H1 (cell line): ENCODE measurements at regions not wholly inside any gene's neighbourhood (a gene's known extent, or its start where the extent isn't known, plus 50 kb on each side); places are given as distances from the start of the nearest gene placed in this dataset.

Source experiments
- EGR1 ChIP-seq: IDR thresholded peaks from 2 replicates; pipeline ENCODE4 v1.6.1; 2011; ENCODE audit warnings: low read depth, low read length, borderline replicate concordance
- EP300 ChIP-seq, 2 experiments: IDR thresholded peaks; 1 replicate in 1 of 2; 2 replicates in 1 of 2; pipeline ENCODE4 v1.6.1; 2011 to 2012; ENCODE audit warnings: low read depth in 2 of 2, low read length in 2 of 2, mild to moderate bottlenecking in 2 of 2, borderline replicate concordance in 1 of 2, inconsistent platforms in 1 of 2, moderate library complexity in 1 of 2
- EZH2 ChIP-seq: fragments of 200-600 bp; sonication (generic); IDR thresholded peaks from 2 replicates; pipeline ENCODE4 v1.7.1; 2012; ENCODE audit warnings: low read depth, mild to moderate bottlenecking, moderate library complexity, low read length, inconsistent platforms; ENCODE audit not compliant: severe bottlenecking
- GTF2F1 ChIP-seq: IDR thresholded peaks from 2 replicates; pipeline ENCODE4 v1.6.1; 2012; ENCODE audit warnings: low read depth, low read length, improper control_type of control experiment, borderline replicate concordance
- JUND ChIP-seq: IDR thresholded peaks from 2 replicates; pipeline ENCODE4 v1.6.1; 2011; ENCODE audit warnings: mild to moderate bottlenecking, improper control_type of control experiment, low read length
- POLR2A ChIP-seq, 2 experiments: IDR thresholded peaks; 1 replicate in 1 of 2; 2 replicates in 1 of 2; pipeline ENCODE4 v1.6.1; 2011; ENCODE audit warnings: low read depth in 2 of 2, low read length in 2 of 2, mild to moderate bottlenecking in 2 of 2; ENCODE audit errors: control extremely low read depth in 1 of 2
- POLR2AphosphoS5 ChIP-seq: IDR thresholded peaks from 2 replicates; pipeline ENCODE4 v1.6.1; 2011; ENCODE audit warnings: low read depth, low read length
- RAD21 ChIP-seq, 2 experiments: IDR thresholded peaks in 1 of 2; conservative IDR thresholded peaks in 1 of 2; 2 replicates each; pipeline ENCODE4 v1.6.1; 2011; ENCODE audit warnings: low read depth in 2 of 2, low read length in 2 of 2, improper control_type of control experiment in 1 of 2, inconsistent platforms in 1 of 2, mild to moderate bottlenecking in 1 of 2, moderate library complexity in 1 of 2
- RFX5 ChIP-seq: IDR thresholded peaks from 2 replicates; pipeline ENCODE4 v1.6.1; 2011; ENCODE audit warnings: low read depth, low read length, improper control_type of control experiment, borderline replicate concordance
- SIRT6 ChIP-seq: IDR thresholded peaks from one replicate; pipeline ENCODE4 v1.7.1; 2012; ENCODE audit warnings: low read length, inconsistent platforms
- SP1 ChIP-seq: IDR thresholded peaks from 2 replicates; pipeline ENCODE4 v1.6.1; 2011; ENCODE audit warnings: low read depth, low read length
- ZNF274 ChIP-seq: IDR thresholded peaks from 2 replicates; pipeline ENCODE4 v1.7.0; 2012; ENCODE audit warnings: low read length, borderline replicate concordance; ENCODE audit errors: extremely low read depth
- TF ChIP-seq, protein P1 (sequence below), 3 experiments: IDR thresholded peaks; 1 replicate in 2 of 3; 2 replicates in 1 of 3; pipeline versions ENCODE4 v1.5.1 to v1.6.1; 2011; ENCODE audit warnings: low read length in 3 of 3, mild to moderate bottlenecking in 3 of 3, inconsistent platforms in 2 of 3, low read depth in 1 of 3, moderate library complexity in 1 of 3; ENCODE audit not compliant: insufficient read depth in 1 of 3; ENCODE audit errors: control extremely low read depth in 1 of 3
- TF ChIP-seq, protein P2 (sequence below): IDR thresholded peaks from 2 replicates; pipeline ENCODE4 v1.6.1; 2011; ENCODE audit warnings: low read depth, mild to moderate bottlenecking, low read length; ENCODE audit not compliant: insufficient read depth

DNA sequence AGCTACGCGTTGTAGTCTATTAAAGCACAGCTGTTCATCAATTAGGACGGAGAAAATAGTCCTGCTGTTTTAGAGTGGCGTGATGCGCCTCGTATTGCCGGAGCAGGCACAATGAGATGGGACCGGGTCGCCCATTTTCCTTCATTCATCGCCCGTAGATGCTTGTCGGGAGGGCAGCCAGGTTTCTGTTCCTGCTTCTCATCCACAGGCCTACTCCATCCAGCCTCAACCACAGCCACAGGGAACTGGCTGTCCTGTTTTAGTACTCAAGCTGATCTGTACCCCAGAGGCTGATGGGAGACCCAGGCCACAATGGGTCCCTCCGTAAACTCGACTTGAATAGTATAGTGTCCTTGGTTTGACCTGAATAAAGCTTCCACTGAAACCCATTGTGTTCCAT, 264.0 kb downstream of the VRK1 start:
- TF ChIP-seq EZH2 = no peak
- TF ChIP-seq EP300 (IDR thresholded peaks at IDR 0.05; ENCODE audit: borderline replicate concordance in 1 of 2, low read depth in 2 of 2, low read length in 2 of 2) = no peak
- TF ChIP-seq, protein P1, sequence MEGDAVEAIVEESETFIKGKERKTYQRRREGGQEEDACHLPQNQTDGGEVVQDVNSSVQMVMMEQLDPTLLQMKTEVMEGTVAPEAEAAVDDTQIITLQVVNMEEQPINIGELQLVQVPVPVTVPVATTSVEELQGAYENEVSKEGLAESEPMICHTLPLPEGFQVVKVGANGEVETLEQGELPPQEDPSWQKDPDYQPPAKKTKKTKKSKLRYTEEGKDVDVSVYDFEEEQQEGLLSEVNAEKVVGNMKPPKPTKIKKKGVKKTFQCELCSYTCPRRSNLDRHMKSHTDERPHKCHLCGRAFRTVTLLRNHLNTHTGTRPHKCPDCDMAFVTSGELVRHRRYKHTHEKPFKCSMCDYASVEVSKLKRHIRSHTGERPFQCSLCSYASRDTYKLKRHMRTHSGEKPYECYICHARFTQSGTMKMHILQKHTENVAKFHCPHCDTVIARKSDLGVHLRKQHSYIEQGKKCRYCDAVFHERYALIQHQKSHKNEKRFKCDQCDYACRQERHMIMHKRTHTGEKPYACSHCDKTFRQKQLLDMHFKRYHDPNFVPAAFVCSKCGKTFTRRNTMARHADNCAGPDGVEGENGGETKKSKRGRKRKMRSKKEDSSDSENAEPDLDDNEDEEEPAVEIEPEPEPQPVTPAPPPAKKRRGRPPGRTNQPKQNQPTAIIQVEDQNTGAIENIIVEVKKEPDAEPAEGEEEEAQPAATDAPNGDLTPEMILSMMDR (IDR thresholded peaks at IDR 0.05; ENCODE audit: control extremely low read depth in 1 of 3, insufficient read depth in 1 of 3, low read depth in 1 of 3, low read length in 3 of 3) = no peak
- TF ChIP-seq, protein P2, sequence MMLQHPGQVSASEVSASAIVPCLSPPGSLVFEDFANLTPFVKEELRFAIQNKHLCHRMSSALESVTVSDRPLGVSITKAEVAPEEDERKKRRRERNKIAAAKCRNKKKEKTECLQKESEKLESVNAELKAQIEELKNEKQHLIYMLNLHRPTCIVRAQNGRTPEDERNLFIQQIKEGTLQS = no peak
- TF ChIP-seq GTF2F1 = no peak
- TF ChIP-seq JUND = no peak
- no peak for TF ChIP-seq POLR2AphosphoS5
- TF ChIP-seq SP1 = no peak
- TF ChIP-seq SIRT6 = no peak
- TF ChIP-seq EGR1 = no peak
- no peak for TF ChIP-seq RFX5
- no peak for TF ChIP-seq POLR2A (IDR thresholded peaks at IDR 0.05; ENCODE audit: control extremely low read depth in 1 of 2, low read depth in 2 of 2, low read length in 2 of 2)
- TF ChIP-seq ZNF274 = no peak
- TF ChIP-seq RAD21 (IDR thresholded peaks at IDR 0.05 in 1 of 2, conservative IDR thresholded peaks at IDR 0.05 in 1 of 2; ENCODE audit: low read depth in 2 of 2, low read length in 2 of 2) = no peak
